ENCODE measurements at regions not wholly inside any gene's neighbourhood (a gene's known extent, or its start where the extent isn't known, plus 50 kb on each side); places are given as distances from the start of the nearest gene placed in this dataset.

DNA sequence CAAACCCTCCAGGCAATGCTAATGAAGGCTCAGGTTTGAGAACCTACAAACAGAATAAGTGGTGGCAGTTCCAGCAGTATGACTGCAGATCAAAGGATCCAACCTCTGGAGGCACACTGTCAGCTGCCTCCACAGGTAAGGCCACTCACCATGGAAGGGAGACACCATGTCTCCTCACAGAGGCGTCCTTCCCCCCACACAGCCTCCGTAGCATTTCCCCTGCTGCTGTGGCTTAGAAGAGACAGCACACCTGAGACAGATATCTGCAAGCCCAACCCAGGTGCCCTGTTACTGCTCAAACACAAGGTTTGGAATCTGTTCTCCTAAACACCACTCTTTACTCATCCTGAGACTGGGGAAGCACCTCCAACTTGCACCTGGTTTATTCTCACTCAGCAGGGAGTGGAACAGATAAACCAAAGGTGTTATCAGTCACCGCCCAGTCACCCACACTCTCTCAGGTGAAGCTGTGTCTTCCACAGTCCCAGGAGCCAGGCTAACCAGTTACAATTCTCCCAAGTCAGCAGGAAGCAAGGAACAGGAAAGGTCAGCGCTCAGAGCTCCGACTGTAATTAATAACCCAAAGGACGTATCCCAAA lies 311.2 kb downstream of the FOXO1 start:
- in situ Hi-C loops (cut with MboI) (no loop called here), intact Hi-C loops (cut with micrococcal nuclease; ENCODE audit: unreplicated experiment) (no loop called here)
- RAD21 ChIA-PET (ENCODE audit: unreplicated experiment), result no interaction called here
- BruUV-seq (replicated peaks), result no TSS peak
- H4K20me1 ChIP-seq (ENCODE audit: control insufficient read depth, insufficient read depth), result no peaks in the 10 kb centered on the region
- H3K27me3 ChIP-seq (replicated peaks in 1 of 2; ENCODE audit: control insufficient read depth in 2 of 2, insufficient read depth in 2 of 2, low read length in 1 of 2), result no peaks in the 10 kb centered on the region
- H3K4me1 ChIP-seq (ENCODE audit: control insufficient read depth, insufficient read depth, low read length), result no peaks in the 10 kb centered on the region
- no peak overlapping the region for H3K4me3 ChIP-seq
- FAIRE-seq (no peak), DNase-seq (ENCODE audit: low read depth, low spot score) (no peak), ATAC-seq (no peak)
- no peak overlapping the region for H3K9ac ChIP-seq (ENCODE audit: control insufficient read depth, insufficient read depth, low read length)
- no peaks in the 10 kb centered on the region for H3K9me3 ChIP-seq (replicated peaks; ENCODE audit: control insufficient read depth, insufficient read depth, low read length)
- no peaks in the 10 kb centered on the region for H3K79me2 ChIP-seq (ENCODE audit: control insufficient read depth, insufficient read depth, low read length)
- no peaks in the 10 kb centered on the region for H3K36me3 ChIP-seq (ENCODE audit: control insufficient read depth in 2 of 2, insufficient read depth in 2 of 2, low read length in 1 of 2)
- TF ChIP-seq NRF1 (conservative IDR thresholded peaks at IDR 0.05; ENCODE audit: low read depth, low read length) (no peak), GATAD2B (conservative IDR thresholded peaks at IDR 0.05; ENCODE audit: low read depth) (no peak), BRCA1 (IDR thresholded peaks at IDR 0.05; ENCODE audit: low read depth, low read length) (no peak), ZNF622 (IDR thresholded peaks at IDR 0.05) (no peak), FOXM1 (IDR thresholded peaks at IDR 0.05; ENCODE audit: low read depth, low read length) (no peak)
- TF ChIP-seq, protein P1, sequence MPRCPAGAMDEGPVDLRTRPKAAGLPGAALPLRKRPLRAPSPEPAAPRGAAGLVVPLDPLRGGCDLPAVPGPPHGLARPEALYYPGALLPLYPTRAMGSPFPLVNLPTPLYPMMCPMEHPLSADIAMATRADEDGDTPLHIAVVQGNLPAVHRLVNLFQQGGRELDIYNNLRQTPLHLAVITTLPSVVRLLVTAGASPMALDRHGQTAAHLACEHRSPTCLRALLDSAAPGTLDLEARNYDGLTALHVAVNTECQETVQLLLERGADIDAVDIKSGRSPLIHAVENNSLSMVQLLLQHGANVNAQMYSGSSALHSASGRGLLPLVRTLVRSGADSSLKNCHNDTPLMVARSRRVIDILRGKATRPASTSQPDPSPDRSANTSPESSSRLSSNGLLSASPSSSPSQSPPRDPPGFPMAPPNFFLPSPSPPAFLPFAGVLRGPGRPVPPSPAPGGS (IDR thresholded peaks at IDR 0.05; ENCODE audit: borderline replicate concordance, insufficient read depth, low read depth, low read length, poor library complexity, severe bottlenecking), result no peak
- no peak overlapping the region for H3K4me2 ChIP-seq (ENCODE audit: control insufficient read depth, insufficient read depth)
- CTCF ChIA-PET, result interaction anchor here (0.7 kb wide), 1 partner anchor 35 kb away, joined by 3 read pairs; no protein-coding TSS in a partner anchor
- SMC1A ChIA-PET (ENCODE audit: uncharacterized antibody, unreplicated experiment), result interaction anchor here (1.0 to 1.2 kb wide), 2 partner anchors 9 to 11 kb away, joined by 3 read pairs; no protein-coding TSS in a partner anchor
- H2AFZ ChIP-seq (ENCODE audit: control insufficient read depth, low read depth, low read length), result no peak overlapping the region
- POLR2A ChIA-PET, result no interaction called here
- H3K27ac ChIP-seq (ENCODE audit: control insufficient read depth, insufficient read depth), result no peak overlapping the region
- 70% methylated on average over 6 of the region's 6 CpGs for WGBS (ENCODE audit: insufficient coverage, insufficient replicate concordance, low lambda C conversion rate, missing lambda C conversion rate)

DNA sequence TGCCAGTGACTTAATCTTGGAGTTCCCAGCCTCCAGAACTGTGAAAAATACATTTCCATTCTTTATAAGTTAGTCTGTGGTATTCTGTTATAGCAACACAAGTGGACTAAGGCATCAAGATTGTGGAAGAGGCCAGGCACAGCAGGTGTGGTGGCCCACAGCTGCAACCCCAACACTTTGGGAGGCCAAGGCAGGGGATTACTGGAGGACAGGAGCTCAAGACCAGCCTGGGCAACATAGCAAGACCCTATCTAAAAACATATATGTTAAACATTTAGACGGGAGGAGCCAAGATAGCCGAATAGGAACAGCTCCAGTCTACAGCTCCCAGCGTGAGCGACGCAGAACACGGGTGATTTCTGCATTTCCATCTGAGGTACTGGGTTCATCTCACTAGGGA lies 310.4 kb downstream of the FOXO1 start:
- FAIRE-seq (no peak), DNase-seq (ENCODE audit: low read depth, low spot score) (no peak), ATAC-seq (no peak)
- Histone ChIP-seq H3K79me2 (ENCODE audit: control insufficient read depth, insufficient read depth, low read length) (no peaks in the 10 kb centered on the region), H4K20me1 (ENCODE audit: control insufficient read depth, insufficient read depth) (no peaks in the 10 kb centered on the region), H3K9me3 (replicated peaks; ENCODE audit: control insufficient read depth, insufficient read depth, low read length) (no peaks in the 10 kb centered on the region), H2AFZ (ENCODE audit: control insufficient read depth, low read depth, low read length) (no peak overlapping the region), H3K36me3 (ENCODE audit: control insufficient read depth in 2 of 2, insufficient read depth in 2 of 2, low read length in 1 of 2) (no peaks in the 10 kb centered on the region), H3K27ac (ENCODE audit: control insufficient read depth, insufficient read depth) (no peak overlapping the region), H3K4me1 (ENCODE audit: control insufficient read depth, insufficient read depth, low read length) (no peaks in the 10 kb centered on the region), H3K4me3 (no peak overlapping the region), H3K27me3 (replicated peaks in 1 of 2; ENCODE audit: control insufficient read depth in 2 of 2, insufficient read depth in 2 of 2, low read length in 1 of 2) (no peaks in the 10 kb centered on the region), H3K4me2 (ENCODE audit: control insufficient read depth, insufficient read depth) (no peak overlapping the region), H3K9ac (ENCODE audit: control insufficient read depth, insufficient read depth, low read length) (no peak overlapping the region)
- ChIA-PET CTCF (interaction anchor here (0.7 kb wide), 1 partner anchor 36 kb away, joined by 3 read pairs; no protein-coding TSS in a partner anchor), POLR2A (no interaction called here), SMC1A (ENCODE audit: uncharacterized antibody, unreplicated experiment) (interaction anchor here (1.0 kb wide), 1 partner anchor 12 kb away, joined by 3 read pairs; no protein-coding TSS in a partner anchor), RAD21 (ENCODE audit: unreplicated experiment) (no interaction called here)
- 60% methylated on average over 6 of the region's 6 CpGs for WGBS (ENCODE audit: insufficient coverage, insufficient replicate concordance, low lambda C conversion rate, missing lambda C conversion rate)
- intact Hi-C loops (cut with micrococcal nuclease; ENCODE audit: unreplicated experiment) (no loop called here), in situ Hi-C loops (cut with MboI) (no loop called here)
- BruUV-seq (replicated peaks), result no TSS peak
- TF ChIP-seq, protein P2, sequence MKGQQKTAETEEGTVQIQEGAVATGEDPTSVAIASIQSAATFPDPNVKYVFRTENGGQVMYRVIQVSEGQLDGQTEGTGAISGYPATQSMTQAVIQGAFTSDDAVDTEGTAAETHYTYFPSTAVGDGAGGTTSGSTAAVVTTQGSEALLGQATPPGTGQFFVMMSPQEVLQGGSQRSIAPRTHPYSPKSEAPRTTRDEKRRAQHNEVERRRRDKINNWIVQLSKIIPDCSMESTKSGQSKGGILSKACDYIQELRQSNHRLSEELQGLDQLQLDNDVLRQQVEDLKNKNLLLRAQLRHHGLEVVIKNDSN (IDR thresholded peaks at IDR 0.05; ENCODE audit: borderline replicate concordance, extremely low read length, insufficient read depth, low read depth, low read length), result no peak
- no peak for TF ChIP-seq YY1 (IDR thresholded peaks at IDR 0.05; ENCODE audit: low read depth, low read length)
- no peak for TF ChIP-seq MYC (IDR thresholded peaks at IDR 0.05; ENCODE audit: insufficient read depth, insufficient read length, insufficient replicate concordance, low read length, severe bottlenecking)
- no peak for TF ChIP-seq MXI1 (IDR thresholded peaks at IDR 0.05; ENCODE audit: low read depth, low read length)
- no peak for TF ChIP-seq ZNF274 (IDR thresholded peaks at IDR 0.05; ENCODE audit: insufficient read depth, insufficient read length)
- no peak for TF ChIP-seq HCFC1 (IDR thresholded peaks at IDR 0.05; ENCODE audit: low read length)
- TF ChIP-seq, protein P3, sequence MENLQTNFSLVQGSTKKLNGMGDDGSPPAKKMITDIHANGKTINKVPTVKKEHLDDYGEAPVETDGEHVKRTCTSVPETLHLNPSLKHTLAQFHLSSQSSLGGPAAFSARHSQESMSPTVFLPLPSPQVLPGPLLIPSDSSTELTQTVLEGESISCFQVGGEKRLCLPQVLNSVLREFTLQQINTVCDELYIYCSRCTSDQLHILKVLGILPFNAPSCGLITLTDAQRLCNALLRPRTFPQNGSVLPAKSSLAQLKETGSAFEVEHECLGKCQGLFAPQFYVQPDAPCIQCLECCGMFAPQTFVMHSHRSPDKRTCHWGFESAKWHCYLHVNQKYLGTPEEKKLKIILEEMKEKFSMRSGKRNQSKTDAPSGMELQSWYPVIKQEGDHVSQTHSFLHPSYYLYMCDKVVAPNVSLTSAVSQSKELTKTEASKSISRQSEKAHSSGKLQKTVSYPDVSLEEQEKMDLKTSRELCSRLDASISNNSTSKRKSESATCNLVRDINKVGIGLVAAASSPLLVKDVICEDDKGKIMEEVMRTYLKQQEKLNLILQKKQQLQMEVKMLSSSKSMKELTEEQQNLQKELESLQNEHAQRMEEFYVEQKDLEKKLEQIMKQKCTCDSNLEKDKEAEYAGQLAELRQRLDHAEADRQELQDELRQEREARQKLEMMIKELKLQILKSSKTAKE (IDR thresholded peaks at IDR 0.05; ENCODE audit: low read depth, poor library complexity, severe bottlenecking), result no peak
- TF ChIP-seq CHD4 (IDR thresholded peaks at IDR 0.05), result no peak
